H1 (cell line): ENCODE measurements at regions not wholly inside any gene's neighbourhood (a gene's known extent, or its start where the extent isn't known, plus 50 kb on each side); places are given as distances from the start of the nearest gene placed in this dataset.

Experiments used
- EZH2 ChIP-seq: fragments of 200-600 bp; sonication (generic); IDR thresholded peaks from 2 replicates; pipeline ENCODE4 v1.7.1; 2012; ENCODE audit warnings: low read depth, mild to moderate bottlenecking, moderate library complexity, low read length, inconsistent platforms; ENCODE audit not compliant: severe bottlenecking
- POLR2A ChIP-seq, 2 experiments: IDR thresholded peaks; 1 replicate in 1 of 2; 2 replicates in 1 of 2; pipeline ENCODE4 v1.6.1; 2011; ENCODE audit warnings: low read depth in 2 of 2, low read length in 2 of 2, mild to moderate bottlenecking in 2 of 2; ENCODE audit errors: control extremely low read depth in 1 of 2
- SRF ChIP-seq: IDR thresholded peaks from 2 replicates; pipeline ENCODE4 v1.6.1; 2011; ENCODE audit warnings: mild to moderate bottlenecking, low read depth, low read length, moderate library complexity
- TF ChIP-seq, protein P1 (sequence below), 3 experiments: IDR thresholded peaks; 1 replicate in 2 of 3; 2 replicates in 1 of 3; pipeline versions ENCODE4 v1.5.1 to v1.6.1; 2011; ENCODE audit warnings: low read length in 3 of 3, mild to moderate bottlenecking in 3 of 3, inconsistent platforms in 2 of 3, low read depth in 1 of 3, moderate library complexity in 1 of 3; ENCODE audit not compliant: insufficient read depth in 1 of 3; ENCODE audit errors: control extremely low read depth in 1 of 3

GRCh38 chr12:91958816-91959215 is 186.8 kb downstream of the BTG1 start:
- TF ChIP-seq SRF (no peak), EZH2 (no peak), POLR2A (IDR thresholded peaks at IDR 0.05; ENCODE audit: control extremely low read depth in 1 of 2, low read depth in 2 of 2, low read length in 2 of 2) (no peak)
- TF ChIP-seq, protein P1, sequence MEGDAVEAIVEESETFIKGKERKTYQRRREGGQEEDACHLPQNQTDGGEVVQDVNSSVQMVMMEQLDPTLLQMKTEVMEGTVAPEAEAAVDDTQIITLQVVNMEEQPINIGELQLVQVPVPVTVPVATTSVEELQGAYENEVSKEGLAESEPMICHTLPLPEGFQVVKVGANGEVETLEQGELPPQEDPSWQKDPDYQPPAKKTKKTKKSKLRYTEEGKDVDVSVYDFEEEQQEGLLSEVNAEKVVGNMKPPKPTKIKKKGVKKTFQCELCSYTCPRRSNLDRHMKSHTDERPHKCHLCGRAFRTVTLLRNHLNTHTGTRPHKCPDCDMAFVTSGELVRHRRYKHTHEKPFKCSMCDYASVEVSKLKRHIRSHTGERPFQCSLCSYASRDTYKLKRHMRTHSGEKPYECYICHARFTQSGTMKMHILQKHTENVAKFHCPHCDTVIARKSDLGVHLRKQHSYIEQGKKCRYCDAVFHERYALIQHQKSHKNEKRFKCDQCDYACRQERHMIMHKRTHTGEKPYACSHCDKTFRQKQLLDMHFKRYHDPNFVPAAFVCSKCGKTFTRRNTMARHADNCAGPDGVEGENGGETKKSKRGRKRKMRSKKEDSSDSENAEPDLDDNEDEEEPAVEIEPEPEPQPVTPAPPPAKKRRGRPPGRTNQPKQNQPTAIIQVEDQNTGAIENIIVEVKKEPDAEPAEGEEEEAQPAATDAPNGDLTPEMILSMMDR (IDR thresholded peaks at IDR 0.05; ENCODE audit: control extremely low read depth in 1 of 3, insufficient read depth in 1 of 3, low read depth in 1 of 3, low read length in 3 of 3): no peak
